Endodermal cell (in vitro differentiated cells): ENCODE measurements at regions not wholly inside any gene's neighbourhood (a gene's known extent, or its start where the extent isn't known, plus 50 kb on each side); places are given as distances from the start of the nearest gene placed in this dataset.

Experiments
- DNase-seq: peaks from one replicate; pipeline ENCODE4 v3.0.0-alpha.2; 2017
- H3K27ac ChIP-seq: 2 replicates; pipeline ENCODE4 v1.5.1; 2013; ENCODE audit warnings: mild to moderate bottlenecking, low read depth, low read length, moderate library complexity
- H3K27me3 ChIP-seq: 2 replicates; pipeline ENCODE4 v1.6.1; 2013; ENCODE audit warnings: mild to moderate bottlenecking, low read length, moderate library complexity; ENCODE audit not compliant: insufficient read depth, control insufficient read depth, poor library complexity, severe bottlenecking
- H3K36me3 ChIP-seq: 2 replicates; pipeline ENCODE4 v1.7.0; 2013; ENCODE audit warnings: mild to moderate bottlenecking, low read length, moderate library complexity; ENCODE audit not compliant: control insufficient read depth, insufficient read depth
- H3K4me1 ChIP-seq: one replicate; pipeline ENCODE4 v1.7.0; 2013; ENCODE audit warnings: low read length; ENCODE audit not compliant: control insufficient read depth, insufficient read depth
- H3K4me3 ChIP-seq: 2 replicates; pipeline ENCODE4 v1.5.1; 2013; ENCODE audit warnings: mild to moderate bottlenecking, low read length, moderate library complexity
- H3K9ac ChIP-seq: 2 replicates; pipeline ENCODE4 v1.6.1; 2013; ENCODE audit warnings: mild to moderate bottlenecking, low read length, moderate library complexity; ENCODE audit not compliant: poor library complexity, severe bottlenecking; ENCODE audit errors: extremely low read depth
- H3K9me3 ChIP-seq: 2 replicates; pipeline ENCODE4 v1.6.1; 2013; ENCODE audit warnings: mild to moderate bottlenecking, low read length, moderate library complexity; ENCODE audit not compliant: control insufficient read depth
- H3K27ac Mint-ChIP-seq: 2 replicates; pipeline ENCODE4 v1.8.0; 2020; ENCODE audit warnings: mixed read lengths
- H3K27me3 Mint-ChIP-seq: 2 replicates; pipeline ENCODE4 v1.8.0; 2021; ENCODE audit warnings: mild to moderate bottlenecking, mixed read lengths; ENCODE audit not compliant: insufficient read depth
- H3K36me3 Mint-ChIP-seq: 2 replicates; pipeline ENCODE4 v1.8.0; 2020; ENCODE audit warnings: low read depth, mixed read lengths
- H3K4me1 Mint-ChIP-seq: 2 replicates; pipeline ENCODE4 v1.8.0; 2020; ENCODE audit warnings: mixed read lengths
- H3K4me3 Mint-ChIP-seq: 2 replicates; pipeline ENCODE4 v1.8.0; 2020; ENCODE audit warnings: mild to moderate bottlenecking, moderate library complexity, mixed read lengths
- H3K9me3 Mint-ChIP-seq: 2 replicates; pipeline ENCODE4 v1.8.0; 2020; ENCODE audit warnings: mild to moderate bottlenecking, mixed read lengths
- CTCF ChIP-seq: fragments of 200-600 bp; sonication (generic); conservative IDR thresholded peaks from 2 replicates; pipeline ENCODE4 v1.5.0; 2021; ENCODE audit warnings: antibody characterized with exemption, mild to moderate bottlenecking
- WGBS, 2 experiments: methylation state at CpG; one replicate each; pipeline versions ENCODE4 v1.1.5 to v1.1.7; 2013; ENCODE audit warnings: missing lambda C conversion rate in 2 of 2, mixed read lengths in 1 of 2; ENCODE audit not compliant: insufficient coverage in 1 of 2, insufficient read length in 1 of 2; 5-methylcytosine and 5-hydroxymethylcytosine counted together

DNA sequence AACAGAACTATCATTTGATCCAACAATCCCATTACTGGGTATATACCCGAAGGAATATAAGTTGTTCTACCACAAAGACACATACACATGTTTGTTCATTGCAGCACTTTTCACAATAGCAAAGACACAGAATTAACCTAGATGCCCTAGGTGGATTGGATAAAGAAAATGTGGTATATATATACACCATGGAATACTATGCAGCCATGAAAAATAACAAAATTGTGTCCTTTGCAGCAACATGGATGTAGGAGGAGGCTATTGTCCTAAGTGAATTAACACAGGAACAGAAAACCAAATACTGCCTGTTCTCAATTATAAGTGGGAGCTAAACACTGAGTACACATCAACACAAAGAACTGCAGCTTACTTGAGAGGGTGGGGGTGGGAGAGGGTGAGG lies 142.5 kb downstream of the IL20RB start:
- Mint-ChIP-seq H3K27ac (no peak overlapping the region), H3K27me3 (no peaks in the 10 kb centered on the region), H3K4me1 (peaks cover 13% of the 10 kb centered on the region), H3K36me3 (no peaks in the 10 kb centered on the region), H3K4me3 (no peak overlapping the region), H3K9me3 (peaks cover 8% of the 10 kb centered on the region)
- Histone ChIP-seq H3K36me3 (no peaks in the 10 kb centered on the region), H3K4me1 (no peaks in the 10 kb centered on the region), H3K27ac (no peak overlapping the region), H3K4me3 (no peak overlapping the region), H3K27me3 (no peaks in the 10 kb centered on the region), H3K9ac (no peak overlapping the region), H3K9me3 (peaks cover 9% of the 10 kb centered on the region)
- 100% methylated on average over 1 of the region's 1 CpG; no CpG with 5 or more reads in 1 of the 2 experiments for WGBS, 2 experiments
- no peak for TF ChIP-seq CTCF
- DNase-seq = no peak

DNA sequence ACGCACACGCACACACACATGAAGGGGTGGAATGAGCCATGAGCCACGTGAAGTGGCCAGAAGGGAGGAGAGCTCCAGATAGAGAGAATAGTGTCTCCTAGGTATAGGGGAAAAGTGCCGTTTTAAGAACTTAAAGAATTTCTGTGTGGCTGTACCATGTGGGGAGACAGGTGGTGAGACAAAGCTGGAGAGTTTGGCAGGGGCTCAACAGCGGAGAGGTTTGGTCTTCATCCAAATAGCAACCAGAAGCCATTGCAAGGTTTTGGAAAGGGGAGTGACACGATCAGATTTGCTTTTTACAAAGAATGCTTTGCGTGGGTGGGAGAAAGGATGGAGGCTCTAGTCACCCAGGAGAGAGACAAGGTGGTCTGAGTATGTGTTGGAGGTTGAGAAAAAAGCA lies 146.0 kb downstream of the IL20RB start:
- no peaks in the 10 kb centered on the region for H3K36me3 ChIP-seq
- peaks cover 3% of the 10 kb centered on the region for H3K4me1 ChIP-seq
- Mint-ChIP-seq H3K36me3 (no peaks in the 10 kb centered on the region), H3K4me3 (no peak overlapping the region), H3K27me3 (peaks cover 3% of the 10 kb centered on the region), H3K4me1 (peaks cover 10% of the 10 kb centered on the region), H3K27ac (no peak overlapping the region), H3K9me3 (peaks cover 8% of the 10 kb centered on the region)
- no peak for TF ChIP-seq CTCF
- no peaks in the 10 kb centered on the region for H3K27me3 ChIP-seq
- no peak for DNase-seq
- H3K9ac ChIP-seq = no peak overlapping the region
- no peak overlapping the region for H3K4me3 ChIP-seq
- WGBS, 2 experiments = 90 to 93% methylated on average over 3 to 7 of the region's 7 CpGs
- H3K9me3 ChIP-seq = peaks cover 9% of the 10 kb centered on the region
- H3K27ac ChIP-seq = no peak overlapping the region

- Mint-ChIP-seq H3K27ac (no peak overlapping the region), H3K4me1 (peaks cover 5% of the 10 kb centered on the region), H3K36me3 (no peaks in the 10 kb centered on the region), H3K27me3 (peaks cover 3% of the 10 kb centered on the region), H3K4me3 (no peak overlapping the region), H3K9me3 (peaks cover 2% of the 10 kb centered on the region)
- Histone ChIP-seq H3K4me1 (peaks cover 3% of the 10 kb centered on the region), H3K9ac (no peak overlapping the region), H3K9me3 (peaks cover 3% of the 10 kb centered on the region), H3K36me3 (no peaks in the 10 kb centered on the region), H3K27ac (no peak overlapping the region), H3K27me3 (no peaks in the 10 kb centered on the region), H3K4me3 (no peak overlapping the region)
- WGBS, 2 experiments = 14 to 17% methylated on average over 6 to 10 of the region's 10 CpGs
- peak; percentile 88 for TF ChIP-seq CTCF
- DNase-seq = peak; percentile 64
These were observed 147.6 kb downstream of the IL20RB start for GRCh38 chr3:137105277-137105977.
